Epithelial cell of proximal tubule (primary cell): ENCODE measurements at regions not wholly inside any gene's neighbourhood (a gene's known extent, or its start where the extent isn't known, plus 50 kb on each side); places are given as distances from the start of the nearest gene placed in this dataset.

ENCODE experiments used
- DNase-seq: peaks from one replicate; pipeline ENCODE4 v3.0.0-alpha.2; 2011; ENCODE audit warnings: low read depth
- H3K4me3 ChIP-seq: 2 replicates; pipeline ENCODE4 v1.5.1; 2011; ENCODE audit warnings: low read depth, mild to moderate bottlenecking, low read length
- CTCF ChIP-seq: conservative IDR thresholded peaks from 2 replicates; pipeline ENCODE4 v1.5.1; 2012; ENCODE audit warnings: low read depth, mild to moderate bottlenecking, low read length

DNA sequence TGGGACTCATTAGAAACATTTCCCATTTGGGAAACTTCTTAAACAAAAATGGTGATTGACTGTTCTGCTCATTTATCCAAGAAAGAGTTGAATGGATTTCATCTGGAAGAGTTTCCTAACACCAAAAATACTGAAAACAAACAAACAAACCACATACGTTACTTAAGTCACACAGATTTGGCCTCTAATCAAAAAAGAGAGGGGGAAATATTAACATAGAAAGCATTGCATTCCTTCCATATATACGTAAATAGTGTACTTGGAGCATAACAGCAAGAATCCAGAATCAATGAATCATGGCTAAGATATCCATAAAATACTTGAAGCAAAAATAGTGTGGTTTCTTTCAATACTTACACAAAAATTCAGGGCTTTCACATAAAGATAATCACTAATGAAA, 189.8 kb upstream of the MAP3K1 start:
- H3K4me3 ChIP-seq: no peak overlapping the region
- no peak for TF ChIP-seq CTCF
- no peak for DNase-seq

DNA sequence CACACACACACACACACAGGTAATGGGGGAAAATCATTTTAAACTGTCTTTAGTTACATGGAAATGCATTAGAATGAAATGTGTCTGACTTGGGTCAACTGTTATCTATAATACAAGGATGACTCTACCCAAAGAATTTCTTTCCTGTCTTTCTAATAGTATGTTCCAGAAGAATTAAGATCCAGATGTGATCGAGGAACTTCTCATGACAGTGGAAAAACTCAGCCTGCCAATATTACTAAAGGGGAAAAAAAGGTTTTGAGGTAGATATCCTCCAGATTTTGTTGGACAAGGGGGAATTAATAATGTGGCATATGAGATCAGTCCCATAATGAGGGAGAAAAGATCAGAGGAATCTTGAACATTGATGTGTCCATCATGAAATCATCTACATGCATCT, 190.6 kb upstream of the MAP3K1 start:
- no peak overlapping the region for H3K4me3 ChIP-seq
- TF ChIP-seq CTCF: no peak
- no peak for DNase-seq

DNA sequence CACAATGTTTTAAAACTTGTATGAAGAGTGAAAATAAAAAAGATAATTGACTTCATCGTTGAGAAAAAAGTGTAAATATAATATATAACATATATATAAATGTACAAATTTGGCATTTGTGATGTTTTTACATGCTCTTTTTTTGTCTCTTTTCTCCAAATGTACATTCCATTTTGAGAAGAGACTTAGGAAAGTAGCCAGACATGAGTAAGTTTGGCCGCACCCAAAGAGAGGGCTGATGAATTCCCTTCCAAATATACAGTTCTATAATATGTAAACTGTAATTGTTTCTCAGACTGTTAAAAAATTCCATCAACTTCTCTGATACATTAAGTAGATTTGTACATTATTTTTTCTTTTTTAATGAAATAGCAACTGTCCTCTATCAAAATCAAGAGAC, 193.2 kb upstream of the MAP3K1 start:
- H3K4me3 ChIP-seq: no peak overlapping the region
- no peak for TF ChIP-seq CTCF
- DNase-seq: no peak

DNA sequence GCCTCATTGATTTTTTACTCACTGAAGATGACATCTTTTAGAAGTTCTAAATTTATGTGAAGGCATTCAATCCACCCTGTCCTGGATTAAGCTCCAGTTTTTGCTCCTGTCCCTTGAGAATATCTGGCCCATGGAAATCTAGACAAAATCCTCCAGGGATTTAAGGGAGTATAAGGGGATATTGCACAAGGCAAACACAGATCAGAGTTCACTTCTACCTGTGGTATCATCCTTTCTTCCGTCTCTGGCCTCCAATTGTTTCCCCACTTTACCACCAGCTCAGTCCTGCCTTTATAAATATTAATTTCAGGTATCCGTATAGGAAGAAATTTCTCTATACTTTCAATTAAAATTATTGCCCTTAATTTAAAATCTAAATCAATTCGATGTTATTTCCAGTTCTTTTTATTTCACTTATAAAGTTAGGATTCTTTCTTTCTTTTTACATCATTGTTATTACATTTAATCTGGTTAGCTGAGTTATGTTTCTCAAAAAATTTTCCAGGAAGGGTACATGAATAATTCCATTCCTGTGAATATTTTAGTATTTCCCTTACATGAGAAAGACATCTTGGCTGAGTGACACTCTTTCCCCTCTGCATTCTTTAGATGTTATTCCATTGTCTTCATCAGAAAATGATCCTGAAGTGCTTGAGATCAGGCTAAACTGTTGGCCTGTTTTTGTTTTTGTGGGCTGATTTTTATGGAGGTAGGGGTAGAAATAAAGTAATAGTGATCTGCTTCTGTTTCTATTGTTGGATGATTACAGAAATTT, 194.3 kb upstream of the MAP3K1 start:
- DNase-seq: no peak

DNA sequence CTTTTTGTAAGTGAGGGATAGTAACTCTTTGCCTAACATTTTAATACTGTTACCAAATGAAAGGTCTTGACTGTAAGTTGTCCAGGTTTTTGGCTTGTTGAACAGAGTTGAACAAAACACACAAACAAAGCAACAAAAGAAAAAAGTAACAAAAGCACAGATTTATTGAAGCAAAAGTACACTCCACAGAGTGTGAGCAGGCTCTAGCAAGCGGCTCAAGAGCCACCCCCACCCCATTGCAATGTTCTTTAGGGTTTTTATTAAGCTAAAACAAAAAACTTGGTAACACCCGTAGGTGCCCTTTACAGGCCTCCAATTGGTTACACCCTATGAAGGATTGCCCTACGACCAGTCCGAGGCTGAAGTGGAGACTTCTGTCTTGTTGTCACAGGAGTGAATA, 197.4 kb upstream of the MAP3K1 start:
- no peak for DNase-seq
- no peak for TF ChIP-seq CTCF
- no peak overlapping the region for H3K4me3 ChIP-seq

More for the DNA sequence above, 194.3 kb upstream of the MAP3K1 start:
- H3K4me3 ChIP-seq: no peak overlapping the region
- TF ChIP-seq CTCF: no peak

GRCh38 chr5:56616454-56617160, 198.7 kb upstream of the MAP3K1 start:
- no peak overlapping the region for H3K4me3 ChIP-seq
- TF ChIP-seq CTCF: no peak
- no peak for DNase-seq
